ENCODE measurements at regions not wholly inside any gene's neighbourhood (a gene's known extent, or its start where the extent isn't known, plus 50 kb on each side); places are given as distances from the start of the nearest gene placed in this dataset.

DNA sequence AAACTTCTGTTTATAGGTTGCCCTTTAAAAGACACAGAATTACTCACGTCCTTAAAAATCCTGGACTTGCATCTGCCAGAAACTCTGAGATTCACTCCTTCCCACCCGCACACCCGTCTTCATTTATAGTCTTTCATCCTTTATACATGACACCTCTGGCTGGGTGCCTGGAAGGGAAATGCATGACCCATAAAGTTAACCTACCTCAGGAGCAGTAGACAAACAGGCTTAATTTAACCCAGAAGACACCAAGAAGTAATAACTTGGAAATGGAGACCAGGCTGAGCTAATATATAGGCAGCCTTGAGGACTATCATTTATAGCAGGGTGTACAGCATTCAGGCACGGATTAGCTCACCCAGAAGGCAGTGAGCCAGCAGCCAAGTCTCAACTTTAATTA lies 429.0 kb upstream of the NRSN1 start:
- no peaks in the 10 kb centered on the region for H3K9me2 ChIP-seq (replicated peaks; ENCODE audit: low read depth, low read length)
- no peaks in the 10 kb centered on the region for H3K4me1 ChIP-seq (ENCODE audit: insufficient read depth, low read length, poor library complexity, severe bottlenecking)
- TF ChIP-seq EZH2phosphoT487 (IDR thresholded peaks at IDR 0.05; ENCODE audit: borderline replicate concordance), result no peak
- TF ChIP-seq, protein P1, sequence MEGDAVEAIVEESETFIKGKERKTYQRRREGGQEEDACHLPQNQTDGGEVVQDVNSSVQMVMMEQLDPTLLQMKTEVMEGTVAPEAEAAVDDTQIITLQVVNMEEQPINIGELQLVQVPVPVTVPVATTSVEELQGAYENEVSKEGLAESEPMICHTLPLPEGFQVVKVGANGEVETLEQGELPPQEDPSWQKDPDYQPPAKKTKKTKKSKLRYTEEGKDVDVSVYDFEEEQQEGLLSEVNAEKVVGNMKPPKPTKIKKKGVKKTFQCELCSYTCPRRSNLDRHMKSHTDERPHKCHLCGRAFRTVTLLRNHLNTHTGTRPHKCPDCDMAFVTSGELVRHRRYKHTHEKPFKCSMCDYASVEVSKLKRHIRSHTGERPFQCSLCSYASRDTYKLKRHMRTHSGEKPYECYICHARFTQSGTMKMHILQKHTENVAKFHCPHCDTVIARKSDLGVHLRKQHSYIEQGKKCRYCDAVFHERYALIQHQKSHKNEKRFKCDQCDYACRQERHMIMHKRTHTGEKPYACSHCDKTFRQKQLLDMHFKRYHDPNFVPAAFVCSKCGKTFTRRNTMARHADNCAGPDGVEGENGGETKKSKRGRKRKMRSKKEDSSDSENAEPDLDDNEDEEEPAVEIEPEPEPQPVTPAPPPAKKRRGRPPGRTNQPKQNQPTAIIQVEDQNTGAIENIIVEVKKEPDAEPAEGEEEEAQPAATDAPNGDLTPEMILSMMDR (conservative IDR thresholded peaks at IDR 0.05; ENCODE audit: low read length), result no peak
- H3K9me3 ChIP-seq (ENCODE audit: insufficient read depth, low read depth, low read length), result no peaks in the 10 kb centered on the region
- H3K9ac ChIP-seq (ENCODE audit: low read depth, low read length, poor library complexity, severe bottlenecking), result no peak overlapping the region
- H3F3A ChIP-seq (ENCODE audit: low read depth), result no peaks in the 10 kb centered on the region
- no peaks in the 10 kb centered on the region for H4K20me1 ChIP-seq (ENCODE audit: insufficient read depth, low read length, poor library complexity, severe bottlenecking)
- no peaks in the 10 kb centered on the region for H3K79me2 ChIP-seq (ENCODE audit: insufficient read depth, low read length)
- no peak overlapping the region for H2AFZ ChIP-seq (ENCODE audit: low read length)
- H3K4me3 ChIP-seq (ENCODE audit: low read length, poor library complexity, severe bottlenecking), result no peak overlapping the region
- H3K27me3 ChIP-seq (ENCODE audit: insufficient read depth, low read length, poor library complexity, severe bottlenecking), result no peaks in the 10 kb centered on the region
- no peak overlapping the region for H3K4me2 ChIP-seq (ENCODE audit: low read depth, low read length, poor library complexity, severe bottlenecking)
- H3K36me3 ChIP-seq (ENCODE audit: insufficient read depth, low read length), result no peaks in the 10 kb centered on the region

DNA sequence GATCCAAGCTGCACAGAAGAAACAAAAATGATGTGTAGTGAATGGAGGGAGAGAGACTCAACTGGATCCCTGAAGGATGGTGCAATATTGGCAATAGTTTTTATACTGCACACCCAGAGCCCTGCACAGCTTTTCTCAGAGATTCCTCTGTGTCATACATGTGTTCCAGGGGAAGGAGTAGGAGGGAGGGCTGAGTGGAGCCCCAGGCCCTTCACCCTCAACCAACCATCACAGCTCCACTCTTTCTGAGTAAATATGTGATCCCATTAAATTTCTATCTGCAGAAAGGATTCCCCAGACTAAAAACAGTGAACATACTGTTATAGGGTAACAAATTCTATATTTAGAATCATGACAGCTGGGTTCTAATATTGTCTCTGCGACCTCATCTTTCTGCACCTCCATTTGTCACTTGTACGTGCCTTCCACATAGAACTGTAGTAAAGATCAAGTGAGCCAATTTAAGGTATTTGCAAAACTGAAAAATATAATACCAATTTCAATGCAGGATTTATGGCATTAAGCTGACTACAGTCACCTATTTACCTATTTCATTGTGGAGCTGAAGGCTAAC lies 421.4 kb upstream of the NRSN1 start:
- Histone ChIP-seq H4K20me1 (ENCODE audit: insufficient read depth, low read length, poor library complexity, severe bottlenecking) (no peaks in the 10 kb centered on the region), H3K79me2 (ENCODE audit: insufficient read depth, low read length) (no peaks in the 10 kb centered on the region), H3K9me2 (replicated peaks; ENCODE audit: low read depth, low read length) (no peaks in the 10 kb centered on the region), H3K9ac (ENCODE audit: low read depth, low read length, poor library complexity, severe bottlenecking) (no peak overlapping the region), H3F3A (ENCODE audit: low read depth) (no peaks in the 10 kb centered on the region), H3K27me3 (ENCODE audit: insufficient read depth, low read length, poor library complexity, severe bottlenecking) (no peaks in the 10 kb centered on the region), H2AFZ (ENCODE audit: low read length) (no peak overlapping the region), H3K9me3 (ENCODE audit: insufficient read depth, low read depth, low read length) (no peaks in the 10 kb centered on the region), H3K4me3 (ENCODE audit: low read length, poor library complexity, severe bottlenecking) (no peak overlapping the region), H3K36me3 (ENCODE audit: insufficient read depth, low read length) (no peaks in the 10 kb centered on the region), H3K4me1 (ENCODE audit: insufficient read depth, low read length, poor library complexity, severe bottlenecking) (no peaks in the 10 kb centered on the region), H3K4me2 (ENCODE audit: low read depth, low read length, poor library complexity, severe bottlenecking) (no peak overlapping the region)
- TF ChIP-seq EZH2phosphoT487 (IDR thresholded peaks at IDR 0.05; ENCODE audit: borderline replicate concordance), result no peak
- TF ChIP-seq, protein P1 (conservative IDR thresholded peaks at IDR 0.05; ENCODE audit: low read length), result no peak

DNA sequence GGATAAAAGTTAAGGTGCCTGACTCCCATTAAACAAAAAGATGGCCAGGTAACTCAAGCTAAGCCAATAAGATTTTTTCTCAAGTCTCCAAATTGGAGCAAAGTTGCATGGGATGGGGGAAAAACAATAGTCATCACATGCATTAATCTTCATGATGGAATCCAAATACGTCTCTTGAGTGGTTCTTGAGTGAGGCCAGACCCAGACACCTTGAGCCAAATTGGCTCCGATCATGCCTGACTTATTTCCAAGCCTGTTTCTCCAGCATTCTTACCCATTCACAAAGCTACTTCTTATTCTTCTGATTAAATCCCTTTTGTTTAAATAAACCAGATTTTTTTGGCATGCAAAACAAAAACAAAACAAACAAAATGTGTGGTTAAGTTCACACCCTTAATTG lies 420.3 kb upstream of the NRSN1 start:
- Histone ChIP-seq H3K4me2 (ENCODE audit: low read depth, low read length, poor library complexity, severe bottlenecking) (no peak overlapping the region), H3K27me3 (ENCODE audit: insufficient read depth, low read length, poor library complexity, severe bottlenecking) (no peaks in the 10 kb centered on the region), H3K4me3 (ENCODE audit: low read length, poor library complexity, severe bottlenecking) (no peak overlapping the region), H2AFZ (ENCODE audit: low read length) (no peak overlapping the region), H4K20me1 (ENCODE audit: insufficient read depth, low read length, poor library complexity, severe bottlenecking) (no peaks in the 10 kb centered on the region), H3F3A (ENCODE audit: low read depth) (no peaks in the 10 kb centered on the region), H3K4me1 (ENCODE audit: insufficient read depth, low read length, poor library complexity, severe bottlenecking) (no peaks in the 10 kb centered on the region), H3K79me2 (ENCODE audit: insufficient read depth, low read length) (no peaks in the 10 kb centered on the region), H3K9me2 (replicated peaks; ENCODE audit: low read depth, low read length) (no peaks in the 10 kb centered on the region), H3K9ac (ENCODE audit: low read depth, low read length, poor library complexity, severe bottlenecking) (no peak overlapping the region), H3K9me3 (ENCODE audit: insufficient read depth, low read depth, low read length) (no peaks in the 10 kb centered on the region), H3K36me3 (ENCODE audit: insufficient read depth, low read length) (no peaks in the 10 kb centered on the region)
- TF ChIP-seq EZH2phosphoT487 (IDR thresholded peaks at IDR 0.05; ENCODE audit: borderline replicate concordance), result no peak
- TF ChIP-seq, protein P1 (conservative IDR thresholded peaks at IDR 0.05; ENCODE audit: low read length), result no peak

Data from Loucy (cell line).